GM21528 (cell line): ENCODE measurements at regions not wholly inside any gene's neighbourhood (a gene's known extent, or its start where the extent isn't known, plus 50 kb on each side); places are given as distances from the start of the nearest gene placed in this dataset.
"Not testable (repeated sequence)": the region's sequence is repeated elsewhere in the genome, so short reads cannot be mapped to it uniquely, and the experiment has no call there.

Experiments
- ATAC-seq: cut with Tn5 transposase; IDR thresholded peaks from one replicate; pipeline ENCODE4 v1.9.1; 2021; ENCODE audit warnings: mild to moderate bottlenecking, moderate library complexity; ENCODE audit not compliant: unreplicated experiment, low FRiP score

DNA sequence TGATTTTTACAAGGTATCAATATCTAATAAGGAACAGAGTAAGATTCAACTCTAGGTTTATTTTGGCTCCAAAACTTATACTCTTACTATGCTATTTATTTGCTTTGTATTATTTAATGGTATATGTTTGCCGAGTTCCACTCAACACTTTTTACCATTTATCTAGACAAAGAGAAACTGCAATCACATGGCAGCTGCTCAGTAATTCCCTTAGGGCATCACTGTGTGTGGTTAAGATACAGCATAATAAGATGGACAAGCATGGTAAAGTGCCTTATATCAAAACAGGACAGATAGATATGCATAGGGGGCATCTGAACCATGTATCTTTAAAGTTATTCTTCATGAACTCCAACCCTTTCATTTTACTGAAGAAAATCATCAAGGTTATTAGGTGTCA is 483.0 kb upstream of the ID4 start:
- no peak for ATAC-seq

DNA sequence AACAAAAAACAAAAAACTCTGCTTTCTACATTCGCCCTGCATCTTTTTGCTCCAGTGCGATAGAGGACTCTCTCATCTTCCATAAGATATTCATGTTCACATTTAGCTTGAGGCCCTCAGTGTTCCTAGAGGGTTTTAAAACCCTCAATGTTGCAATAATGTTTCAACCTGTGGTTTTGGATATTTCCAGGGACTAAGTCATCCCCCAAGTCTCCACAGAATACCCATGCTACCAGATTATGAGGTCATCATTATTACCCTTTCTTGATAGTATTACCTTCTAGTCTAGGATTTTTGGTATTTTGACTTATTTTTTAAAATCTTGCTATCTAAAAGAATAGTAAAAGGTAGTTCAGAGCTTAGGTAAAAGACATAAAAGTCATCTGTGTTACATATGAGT is 480.5 kb upstream of the ID4 start:
- ATAC-seq = no peak

- no peak for ATAC-seq
Measured at GRCh38 chr6:19362396-19362795, 474.8 kb upstream of the ID4 start.

DNA sequence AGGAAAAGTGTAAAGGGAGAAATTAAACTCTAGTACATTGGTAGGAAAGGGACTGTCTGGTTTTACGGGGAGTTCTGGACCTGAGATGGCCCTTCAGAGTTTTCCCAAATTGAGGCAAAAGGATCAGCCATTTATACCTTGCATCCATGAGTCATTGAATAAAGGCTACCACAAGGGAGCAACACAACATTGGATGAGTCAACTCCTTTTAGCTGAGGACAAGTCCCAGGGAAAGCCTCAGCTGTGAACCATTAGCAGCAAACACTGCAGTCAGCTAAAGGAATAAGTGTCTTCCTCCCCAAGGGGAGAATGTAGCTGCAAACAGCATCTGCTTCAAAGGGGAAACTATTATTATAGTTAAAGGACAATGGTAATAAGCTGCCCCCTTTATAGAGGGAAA is 468.7 kb upstream of the ID4 start:
- no peak for ATAC-seq

- no peak for ATAC-seq
Measured at GRCh38 chr6:19369785-19370184, 467.4 kb upstream of the ID4 start.

DNA sequence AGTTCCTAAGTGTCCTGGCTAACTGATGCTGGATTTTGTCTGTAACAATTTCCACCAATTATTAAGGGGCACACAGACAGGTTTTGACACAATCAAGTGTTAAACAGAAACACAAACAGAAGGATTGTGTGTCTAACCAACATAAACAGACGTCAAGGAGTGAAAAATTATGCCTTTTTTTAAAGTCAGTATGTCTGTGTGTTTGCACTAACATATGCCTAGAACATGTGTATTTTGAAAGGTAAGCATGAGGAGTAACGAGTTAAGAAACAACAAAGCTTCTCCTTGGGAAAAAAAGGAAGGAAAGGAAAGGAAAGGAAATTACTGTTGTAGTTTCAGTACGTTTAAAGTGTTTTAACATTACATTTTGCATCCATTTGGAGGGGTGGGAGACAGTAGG is 466.3 kb upstream of the ID4 start:
- no peak for ATAC-seq

DNA sequence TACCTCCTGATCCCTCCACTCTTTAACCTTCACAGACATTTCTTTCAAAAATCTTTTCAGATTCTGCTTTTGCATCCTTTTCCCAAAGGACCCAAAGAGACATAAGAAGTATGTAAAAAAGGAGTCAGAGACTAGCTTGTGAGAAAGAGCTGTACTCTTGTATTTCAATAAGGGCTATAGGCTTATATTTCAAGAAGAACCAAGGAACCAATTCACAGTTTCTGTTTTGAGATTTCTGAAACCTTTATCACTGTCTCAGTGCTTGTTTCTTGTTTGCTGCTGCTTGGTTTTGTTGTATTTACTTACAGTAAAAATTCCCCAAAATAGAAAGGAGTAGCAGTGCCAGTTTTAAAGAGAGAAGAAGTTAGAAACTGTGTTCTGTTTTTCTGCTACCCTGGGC is 461.6 kb upstream of the ID4 start:
- no peak for ATAC-seq

GRCh38 chr6:19377722-19378121 is 459.4 kb upstream of the ID4 start:
- no peak for ATAC-seq

GRCh38 chr6:19380293-19380692 is 456.9 kb upstream of the ID4 start:
- ATAC-seq = no peak

DNA sequence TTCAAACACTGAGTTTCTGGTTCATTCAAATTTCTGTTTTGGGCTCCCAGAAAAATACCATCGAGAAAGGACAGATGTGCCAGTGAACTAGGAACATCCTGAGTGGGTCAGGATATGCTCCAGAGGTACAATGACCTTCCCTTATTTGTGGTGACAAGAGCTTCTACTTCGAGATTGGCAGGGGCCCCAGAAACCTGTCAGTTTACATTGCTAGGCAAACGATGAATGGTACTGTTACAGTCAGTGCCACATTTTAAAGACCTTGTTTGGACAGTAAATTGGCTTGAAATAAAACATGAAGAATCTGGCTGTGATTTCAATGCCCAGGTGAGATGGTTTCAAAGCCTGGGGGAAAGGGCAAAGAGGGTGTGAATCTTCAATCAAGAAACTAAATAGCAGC is 454.5 kb upstream of the ID4 start:
- ATAC-seq = no peak

- no peak for ATAC-seq
Measured at GRCh38 chr6:19391926-19392325, 445.2 kb upstream of the ID4 start.

GRCh38 chr6:19394051-19394450 is 443.1 kb upstream of the ID4 start:
- ATAC-seq = no peak

DNA sequence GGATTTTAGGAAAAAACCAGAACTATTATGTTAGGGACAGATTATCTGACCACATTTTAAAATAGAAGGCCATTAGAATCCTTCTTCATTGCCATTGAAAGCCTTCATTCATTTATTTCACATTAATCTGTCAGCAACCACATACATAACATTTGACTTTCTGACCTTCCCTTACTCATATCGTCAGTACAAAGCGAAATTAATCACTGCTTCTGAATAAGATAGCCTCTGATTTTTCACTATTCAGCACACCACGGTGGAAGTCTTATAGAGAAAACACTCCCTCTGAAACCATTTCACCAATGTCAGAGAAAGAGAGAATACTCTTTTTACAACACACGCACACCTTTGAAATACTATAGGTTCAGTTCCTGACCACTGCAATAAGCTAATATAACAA is 442.5 kb upstream of the ID4 start:
- ATAC-seq = no peak

DNA sequence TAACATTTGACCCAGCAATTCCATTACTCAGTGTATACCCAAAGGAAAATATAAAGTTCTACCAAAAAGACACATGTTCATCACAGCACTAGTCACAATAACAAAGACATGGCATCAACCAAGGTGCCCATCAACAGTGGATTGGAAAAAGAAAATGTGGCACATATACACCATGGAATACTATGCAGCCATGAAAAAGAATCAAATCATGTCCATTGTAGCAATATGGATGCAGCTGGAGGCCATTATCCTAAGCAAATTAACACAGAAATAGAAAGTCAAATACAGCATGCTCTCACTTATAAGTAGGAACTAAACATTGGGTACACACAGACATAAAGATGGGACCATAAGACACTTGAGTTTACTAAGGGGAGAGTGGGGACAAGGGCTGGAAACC is 441.9 kb upstream of the ID4 start:
- ATAC-seq = no peak

GRCh38 chr6:19399406-19399805 is 437.8 kb upstream of the ID4 start:
- no peak for ATAC-seq

- not testable (repeated sequence) for ATAC-seq
Measured at GRCh38 chr6:19404884-19405283, 432.3 kb upstream of the ID4 start.

GRCh38 chr6:19408331-19408730 is 428.8 kb upstream of the ID4 start:
- ATAC-seq = no peak

GRCh38 chr6:19410481-19410880 is 426.7 kb upstream of the ID4 start:
- ATAC-seq = no peak

DNA sequence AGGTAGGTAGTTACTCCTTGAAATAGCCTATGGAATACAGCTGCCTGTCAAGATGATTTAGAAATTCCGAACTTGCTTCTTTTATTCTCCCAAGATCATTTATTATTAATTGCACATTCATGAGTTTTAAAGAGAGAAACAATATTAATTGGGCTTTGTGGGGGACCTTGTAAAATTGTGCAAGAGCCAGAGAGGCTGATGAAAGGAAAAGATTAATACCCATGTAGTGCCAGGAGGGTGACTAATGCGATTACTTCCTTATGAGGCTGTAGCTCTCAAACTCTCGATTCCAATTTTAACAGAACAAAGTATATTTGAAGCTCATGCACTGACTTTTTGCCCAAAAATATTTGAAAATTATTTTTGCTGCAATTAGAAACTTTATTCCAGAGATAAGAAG is 423.8 kb upstream of the ID4 start:
- ATAC-seq = no peak

DNA sequence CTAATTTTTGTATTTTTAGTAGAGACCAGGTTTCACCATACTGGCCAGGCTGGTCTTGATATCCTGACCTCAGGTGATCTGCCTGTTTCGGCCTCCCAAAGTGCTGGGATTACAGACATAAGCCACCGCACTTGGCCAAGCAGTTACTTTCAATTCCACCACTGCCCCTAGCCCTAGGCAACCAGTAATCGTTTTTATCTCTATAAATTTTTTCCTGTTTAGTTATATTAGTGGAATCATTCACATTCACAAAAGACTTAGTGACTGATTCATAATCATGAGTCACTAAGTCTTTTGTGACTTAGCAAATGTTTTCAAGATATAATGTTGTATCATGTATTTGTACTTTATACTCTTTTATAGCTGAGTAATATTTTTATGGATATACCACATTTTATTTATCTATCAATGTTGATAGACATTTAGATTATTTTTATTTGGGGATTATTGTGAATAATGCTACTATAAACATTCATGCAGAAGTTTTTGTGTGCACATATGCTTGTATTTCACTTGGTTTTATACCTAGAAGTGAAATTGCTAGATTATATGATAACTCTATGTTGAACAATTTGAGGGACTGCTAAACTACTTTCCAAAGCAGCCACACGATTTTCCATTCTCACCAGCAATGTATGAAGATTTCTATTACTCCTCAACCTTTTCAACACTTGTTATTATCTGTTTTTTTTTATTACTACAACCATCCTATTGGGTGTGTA is 421.4 kb upstream of the ID4 start:
- ATAC-seq = no peak

GRCh38 chr6:19416811-19417210 is 420.4 kb upstream of the ID4 start:
- no peak for ATAC-seq

DNA sequence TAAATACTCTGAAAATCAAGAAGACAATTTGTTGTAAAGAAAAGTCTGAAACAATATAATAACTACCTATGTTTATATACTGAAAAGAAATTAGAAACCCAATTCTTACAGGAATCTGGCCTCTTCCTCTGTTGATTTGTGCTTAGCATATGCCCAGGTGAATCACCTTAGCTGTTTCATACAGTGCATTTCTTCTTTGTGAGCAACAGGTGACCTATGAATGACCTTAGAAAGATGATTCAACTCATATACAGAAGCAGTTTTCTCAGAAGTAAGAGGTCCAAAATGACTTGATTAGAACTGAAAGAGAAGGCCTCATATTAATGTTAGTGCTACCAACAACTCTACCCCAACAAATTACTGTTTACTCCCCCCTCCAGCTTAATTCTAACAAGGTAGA is 419.5 kb upstream of the ID4 start:
- ATAC-seq = no peak

DNA sequence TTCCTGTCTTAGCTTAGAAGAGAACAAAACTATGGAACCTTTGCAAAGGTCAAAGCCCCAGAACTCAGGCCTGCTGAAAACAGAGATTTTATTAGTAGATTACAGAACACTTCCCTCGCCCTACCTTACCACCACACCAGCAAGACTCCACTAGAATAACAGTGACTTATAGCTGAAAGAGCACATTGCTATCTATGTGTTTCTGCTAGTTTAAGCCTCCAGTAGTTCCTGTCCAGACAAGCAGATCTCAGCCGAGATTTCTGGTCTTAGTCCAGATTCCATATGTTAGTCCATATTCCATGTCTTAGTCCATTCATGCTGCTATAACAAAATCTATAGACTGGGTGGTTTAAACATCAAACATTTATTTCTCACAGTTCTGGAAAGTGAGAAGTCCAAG is 412.3 kb upstream of the ID4 start:
- no peak for ATAC-seq
